Stomach (tissue), 4 donors: ENCODE measurements at regions not wholly inside any gene's neighbourhood (a gene's known extent, or its start where the extent isn't known, plus 50 kb on each side); places are given as distances from the start of the nearest gene placed in this dataset.

Experiments
- CTCF ChIP-seq, 7 experiments: fragments of 450-650 bp in 4 of 7; fragments of 200-600 bp in 3 of 7; sonication (generic) in 3 of 7; IDR thresholded peaks; one replicate each; pipeline ENCODE4 v1.5.1; 2016 to 2019; ENCODE audit warnings: antibody characterized with exemption in 7 of 7, control low read depth in 2 of 7, mild to moderate bottlenecking in 1 of 7
- EP300 ChIP-seq: sonication (generic); formaldehyde crosslinking; IDR thresholded peaks from one replicate; pipeline ENCODE4 v1.6.1; 2017; ENCODE audit warnings: antibody characterized with exemption
- POLR2A ChIP-seq, 4 donors: fragments of 450-650 bp; IDR thresholded peaks; one replicate each; pipeline ENCODE4 v1.6.1; 2016; ENCODE audit warnings: antibody characterized with exemption in 4 of 4, control low read depth in 2 of 4, mild to moderate bottlenecking in 1 of 4, moderate library complexity in 1 of 4
- POLR2AphosphoS5 ChIP-seq, 3 donors: sonication (generic); formaldehyde crosslinking; IDR thresholded peaks; one replicate each; pipeline ENCODE4 v1.6.1; 2016; ENCODE audit warnings: antibody characterized with exemption in 3 of 3

DNA sequence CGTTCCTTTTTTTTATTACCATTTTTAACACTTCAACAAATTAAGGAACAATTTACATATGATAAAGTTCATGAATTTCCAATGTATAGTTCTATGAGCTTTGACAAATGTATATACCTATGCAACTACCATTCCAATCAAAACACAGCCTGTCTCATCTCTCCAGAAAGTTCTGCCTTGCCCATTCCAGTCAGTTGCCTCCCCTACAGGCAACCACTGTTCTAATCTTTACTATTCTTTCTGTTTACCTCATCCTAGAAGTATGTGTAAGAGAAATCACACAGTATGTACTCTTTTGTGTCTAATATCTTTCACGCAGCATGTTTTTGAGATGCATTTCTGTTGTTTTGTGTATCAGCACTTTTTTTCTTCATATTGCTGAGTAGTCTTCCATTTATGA lies 224.9 kb downstream of the KIT start:
- TF ChIP-seq POLR2AphosphoS5 (IDR thresholded peaks at IDR 0.05), result no peak
- TF ChIP-seq CTCF (IDR thresholded peaks at IDR 0.05), result no peak
- TF ChIP-seq POLR2A (IDR thresholded peaks at IDR 0.05), result no peak
- TF ChIP-seq EP300, result no peak
